Neutrophil (primary cell): ENCODE measurements at regions not wholly inside any gene's neighbourhood (a gene's known extent, or its start where the extent isn't known, plus 50 kb on each side); places are given as distances from the start of the nearest gene placed in this dataset.

Experiments used
- H3K27ac ChIP-seq: fragments of 200-600 bp; sonication (generic); 2 replicates; pipeline ENCODE4 v1.5.1; 2016; ENCODE audit warnings: mild to moderate bottlenecking, moderate library complexity
- H3K27me3 ChIP-seq: fragments of 200-600 bp; sonication (generic); 2 replicates; pipeline ENCODE4 v1.6.0; 2016; ENCODE audit warnings: mild to moderate bottlenecking
- H3K36me3 ChIP-seq: fragments of 200-600 bp; sonication (generic); 2 replicates; pipeline ENCODE4 v1.5.1; 2017
- H3K4me1 ChIP-seq, 2 experiments: fragments of 200-600 bp in 1 of 2; sonication (generic) in 1 of 2; 1 replicate in 1 of 2; 2 replicates in 1 of 2; pipeline versions ENCODE4 v1.5.1 to v1.6.1; 2013 to 2016; ENCODE audit warnings: low read depth in 1 of 2, low read length in 1 of 2, mild to moderate bottlenecking in 1 of 2, moderate library complexity in 1 of 2; ENCODE audit not compliant: control insufficient read depth in 1 of 2, insufficient read depth in 1 of 2
- H3K4me3 ChIP-seq, 2 experiments: fragments of 200-600 bp in 1 of 2; sonication (generic) in 1 of 2; 1 replicate in 1 of 2; 2 replicates in 1 of 2; pipeline ENCODE4 v1.5.1; 2013 to 2016; ENCODE audit warnings: low read depth in 1 of 2, low read length in 1 of 2, mild to moderate bottlenecking in 1 of 2, moderate library complexity in 1 of 2
- H3K9me3 ChIP-seq: fragments of 200-600 bp; sonication (generic); 2 replicates; pipeline ENCODE4 v1.5.1; 2016
- CTCF ChIP-seq: fragments of 200-600 bp; sonication (generic); IDR thresholded peaks from 2 replicates; pipeline ENCODE4 v1.5.1; 2016; ENCODE audit warnings: antibody characterized with exemption

- Histone ChIP-seq H3K27ac (no peak overlapping the region), H3K4me1 (no peaks in the 10 kb centered on the region), H3K36me3 (no peaks in the 10 kb centered on the region), H3K9me3 (no peaks in the 10 kb centered on the region), H3K27me3 (peaks cover 5% of the 10 kb centered on the region), H3K4me3 (no peak overlapping the region)
- no peak for TF ChIP-seq CTCF
Observed at GRCh38 chr6:16834242-16834641, 73.0 kb upstream of the ATXN1 start.

- TF ChIP-seq CTCF, result no peak
- no peak overlapping the region for H3K27ac ChIP-seq
- H3K27me3 ChIP-seq, result peaks cover 5% of the 10 kb centered on the region
- H3K4me3 ChIP-seq, result no peak overlapping the region
- no peaks in the 10 kb centered on the region for H3K9me3 ChIP-seq
- H3K36me3 ChIP-seq, result no peaks in the 10 kb centered on the region
- H3K4me1 ChIP-seq, result no peaks in the 10 kb centered on the region
Observed at GRCh38 chr6:16832721-16833120, 71.5 kb upstream of the ATXN1 start.

GRCh38 chr6:16832043-16832567, 70.8 kb upstream of the ATXN1 start:
- Histone ChIP-seq H3K27me3 (peaks cover 5% of the 10 kb centered on the region), H3K9me3 (no peaks in the 10 kb centered on the region), H3K27ac (no peak overlapping the region), H3K4me1 (no peaks in the 10 kb centered on the region), H3K4me3 (no peak overlapping the region), H3K36me3 (no peaks in the 10 kb centered on the region)
- TF ChIP-seq CTCF, result no peak

GRCh38 chr6:16831136-16831535, 69.9 kb upstream of the ATXN1 start:
- TF ChIP-seq CTCF, result no peak
- Histone ChIP-seq H3K27me3 (no peaks in the 10 kb centered on the region), H3K9me3 (no peaks in the 10 kb centered on the region), H3K27ac (no peak overlapping the region), H3K4me3 (no peak overlapping the region), H3K36me3 (no peaks in the 10 kb centered on the region), H3K4me1 (no peaks in the 10 kb centered on the region)

GRCh38 chr6:16828058-16828457, 66.8 kb upstream of the ATXN1 start:
- no peak overlapping the region for H3K27ac ChIP-seq
- no peaks in the 10 kb centered on the region for H3K27me3 ChIP-seq
- no peaks in the 10 kb centered on the region for H3K4me1 ChIP-seq
- H3K4me3 ChIP-seq, result no peak overlapping the region
- no peaks in the 10 kb centered on the region for H3K9me3 ChIP-seq
- no peaks in the 10 kb centered on the region for H3K36me3 ChIP-seq
- TF ChIP-seq CTCF, result no peak

- H3K9me3 ChIP-seq, result no peaks in the 10 kb centered on the region
- H3K4me3 ChIP-seq, result no peak overlapping the region
- H3K27me3 ChIP-seq, result no peaks in the 10 kb centered on the region
- H3K36me3 ChIP-seq, result no peaks in the 10 kb centered on the region
- H3K4me1 ChIP-seq, result no peaks in the 10 kb centered on the region
- H3K27ac ChIP-seq, result no peak overlapping the region
- no peak for TF ChIP-seq CTCF
Observed at GRCh38 chr6:16827627-16828026, 66.4 kb upstream of the ATXN1 start.
